ENCODE measurements at regions not wholly inside any gene's neighbourhood (a gene's known extent, or its start where the extent isn't known, plus 50 kb on each side); places are given as distances from the start of the nearest gene placed in this dataset.

GRCh38 chr15:79494963-79495755 lies 63.0 kb downstream of the MINAR1 start:
- peak overlapping the region; percentile 99; the same call in 1 of the 2 replicates for H2AK5ac ChIP-seq (ENCODE audit: low read depth, low read length)
- DNase-seq (ENCODE audit: low read depth in 1 of 2, low spot score in 2 of 2) (no peak), FAIRE-seq (no peak)
- no peaks in the 10 kb centered on the region for H3K27me3 ChIP-seq (replicated peaks in 1 of 4; ENCODE audit: control insufficient read depth in 3 of 4, extremely low read depth in 1 of 4, insufficient read depth in 3 of 4, low read length in 3 of 4)
- ChIA-PET POLR2A (ENCODE audit: partially characterized antibody) (no interaction called here), CTCF (ENCODE audit: partially characterized antibody) (no interaction called here)
- peak overlapping the region; percentile 71; the same call in 1 of the 2 replicates for H2BK5ac ChIP-seq (ENCODE audit: low read depth, low read length)
- H3K9me3 ChIP-seq (ENCODE audit: insufficient read depth in 2 of 2, low read depth in 1 of 2, low read length in 1 of 2) = no peaks in the 10 kb centered on the region
- 0 out of 2 replicates have a peak overlapping the region, but pooled peaks have one; percentile 50 for H2BK15ac ChIP-seq (ENCODE audit: low read length)
- peak overlapping the region; percentile 85 for H4K91ac ChIP-seq (replicated peaks; ENCODE audit: insufficient read length, low read length)
- H3K79me2 ChIP-seq (ENCODE audit: control insufficient read depth in 1 of 2, insufficient read depth in 2 of 2, low read length in 2 of 2) = no peaks in the 10 kb centered on the region
- no peak overlapping the region for H3K56ac ChIP-seq (replicated peaks; ENCODE audit: insufficient read length, low read depth, low read length)
- peaks cover 4% of the 10 kb centered on the region; the same call in 1 of the 2 replicates for H3K23me2 ChIP-seq (ENCODE audit: low read depth, low read length)
- H2BK12ac ChIP-seq (ENCODE audit: low read depth, low read length) = peak overlapping the region; percentile 20
- peaks cover 2 to 10% (median 4%) of the 10 kb centered on the region in 4 experiments; a peak in 6 of 7 replicates for H3K4me1 ChIP-seq (replicated peaks in 1 of 4; ENCODE audit: control insufficient read depth in 3 of 4, insufficient read depth in 4 of 4, low read length in 3 of 4)
- H2BK20ac ChIP-seq (ENCODE audit: low read length) = 0 out of 2 replicates have a peak overlapping the region, but pooled peaks have one; percentile 51
- H3K4me3 ChIP-seq (ENCODE audit: extremely low read depth in 1 of 4, insufficient read depth in 2 of 4, low read depth in 3 of 4, low read length in 4 of 4) = peak overlapping the region in 1 of 4 experiments; percentile 34; a peak in 1 of 8 replicates
- H3K27ac ChIP-seq (ENCODE audit: low read depth, low read length) = no peak overlapping the region
- no peak overlapping the region for H4K8ac ChIP-seq (ENCODE audit: extremely low read depth, insufficient read depth, low read length)
- WGBS, 2 experiments (ENCODE audit: extremely low coverage in 1 of 2, insufficient coverage in 1 of 2, insufficient read length in 1 of 2, insufficient replicate concordance in 2 of 2, low coverage in 1 of 2, low lambda C conversion rate in 2 of 2, missing lambda C conversion rate in 1 of 2) = 89% methylated on average over 5 of the region's 6 CpGs; no CpG with 5 or more reads in 1 of the 2 experiments
- H4K5ac ChIP-seq (ENCODE audit: insufficient read length, low read depth, low read length) = no peak overlapping the region
- no peak overlapping the region for H2BK120ac ChIP-seq (replicated peaks; ENCODE audit: low read depth, low read length)
- H3K23ac ChIP-seq (ENCODE audit: insufficient read length) = no peak overlapping the region
- H4K20me1 ChIP-seq (replicated peaks in 1 of 2; ENCODE audit: control insufficient read depth in 1 of 2, insufficient read depth in 2 of 2, low read length in 2 of 2) = peaks cover 0 to 1% of the 10 kb centered on the region in 2 experiments
- H3K79me1 ChIP-seq (ENCODE audit: low read depth, low read length) = no peaks in the 10 kb centered on the region
- H3K9ac ChIP-seq (replicated peaks in 1 of 4; ENCODE audit: extremely low read depth in 1 of 4, low read depth in 3 of 4, low read length in 3 of 4) = no peak overlapping the region; a peak in 1 of 7 replicates
- 0 out of 2 replicates have a peak overlapping the region, but pooled peaks have one; percentile 55 for H3K18ac ChIP-seq (ENCODE audit: extremely low read depth, low read length)
- H3K4me2 ChIP-seq (ENCODE audit: insufficient read depth in 1 of 2, low read depth in 2 of 2, low read length in 2 of 2) = peak overlapping the region; percentile 31 to 33; a peak in 3 of 4 replicates
- H3K36me3 ChIP-seq (ENCODE audit: control insufficient read depth in 2 of 4, insufficient read depth in 4 of 4, low read length in 3 of 4) = no peaks in the 10 kb centered on the region
- no peak overlapping the region for H3K14ac ChIP-seq (ENCODE audit: insufficient read length)
- H3K4ac ChIP-seq (replicated peaks; ENCODE audit: insufficient read length, low read depth, low read length) = no peak overlapping the region
- H2AFZ ChIP-seq (ENCODE audit: low read length) = no peak overlapping the region
- TF ChIP-seq SP1 (IDR thresholded peaks at IDR 0.05; ENCODE audit: low read depth, low read length) = no peak
- TF ChIP-seq E2F6 (IDR thresholded peaks at IDR 0.05) = no peak
- no peak for TF ChIP-seq HDAC6 (IDR thresholded peaks at IDR 0.05; ENCODE audit: low read depth, low read length)
- TF ChIP-seq RNF2 (IDR thresholded peaks at IDR 0.05; ENCODE audit: borderline replicate concordance, low read depth, low read length, missing control alignments, poor library complexity, severe bottlenecking) = no peak
- no peak for TF ChIP-seq EZH2 (IDR thresholded peaks at IDR 0.05; ENCODE audit: low read depth, low read length, severe bottlenecking)
- TF ChIP-seq, protein P1, sequence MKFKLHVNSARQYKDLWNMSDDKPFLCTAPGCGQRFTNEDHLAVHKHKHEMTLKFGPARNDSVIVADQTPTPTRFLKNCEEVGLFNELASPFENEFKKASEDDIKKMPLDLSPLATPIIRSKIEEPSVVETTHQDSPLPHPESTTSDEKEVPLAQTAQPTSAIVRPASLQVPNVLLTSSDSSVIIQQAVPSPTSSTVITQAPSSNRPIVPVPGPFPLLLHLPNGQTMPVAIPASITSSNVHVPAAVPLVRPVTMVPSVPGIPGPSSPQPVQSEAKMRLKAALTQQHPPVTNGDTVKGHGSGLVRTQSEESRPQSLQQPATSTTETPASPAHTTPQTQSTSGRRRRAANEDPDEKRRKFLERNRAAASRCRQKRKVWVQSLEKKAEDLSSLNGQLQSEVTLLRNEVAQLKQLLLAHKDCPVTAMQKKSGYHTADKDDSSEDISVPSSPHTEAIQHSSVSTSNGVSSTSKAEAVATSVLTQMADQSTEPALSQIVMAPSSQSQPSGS (IDR thresholded peaks at IDR 0.05; ENCODE audit: low read length) = no peak
- TF ChIP-seq, protein P2, sequence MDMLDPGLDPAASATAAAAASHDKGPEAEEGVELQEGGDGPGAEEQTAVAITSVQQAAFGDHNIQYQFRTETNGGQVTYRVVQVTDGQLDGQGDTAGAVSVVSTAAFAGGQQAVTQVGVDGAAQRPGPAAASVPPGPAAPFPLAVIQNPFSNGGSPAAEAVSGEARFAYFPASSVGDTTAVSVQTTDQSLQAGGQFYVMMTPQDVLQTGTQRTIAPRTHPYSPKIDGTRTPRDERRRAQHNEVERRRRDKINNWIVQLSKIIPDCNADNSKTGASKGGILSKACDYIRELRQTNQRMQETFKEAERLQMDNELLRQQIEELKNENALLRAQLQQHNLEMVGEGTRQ (IDR thresholded peaks at IDR 0.05; ENCODE audit: low read length) = no peak

Measured in H1 (cell line).